ENCODE measurements at regions not wholly inside any gene's neighbourhood (a gene's known extent, or its start where the extent isn't known, plus 50 kb on each side); places are given as distances from the start of the nearest gene placed in this dataset.

DNA sequence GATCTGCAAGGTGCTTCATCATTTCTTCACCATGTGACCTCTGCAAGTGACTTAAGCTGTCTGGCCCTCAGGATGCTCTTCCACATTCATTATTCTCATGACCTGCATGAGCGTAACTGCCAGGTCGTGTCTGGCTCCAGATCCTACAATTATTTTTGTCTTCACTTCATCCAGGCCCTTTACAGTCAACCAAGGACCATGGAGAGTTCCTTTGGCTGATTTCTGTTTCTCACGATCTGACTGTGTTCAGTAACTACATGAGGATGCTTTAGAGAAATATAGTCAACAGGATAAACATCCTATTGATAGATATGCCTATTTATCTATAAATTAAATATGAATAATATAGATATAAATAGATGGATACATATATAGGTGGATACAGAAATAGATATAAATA lies 1251.6 kb downstream of the NLGN4Y start:
- TF ChIP-seq, protein P1, sequence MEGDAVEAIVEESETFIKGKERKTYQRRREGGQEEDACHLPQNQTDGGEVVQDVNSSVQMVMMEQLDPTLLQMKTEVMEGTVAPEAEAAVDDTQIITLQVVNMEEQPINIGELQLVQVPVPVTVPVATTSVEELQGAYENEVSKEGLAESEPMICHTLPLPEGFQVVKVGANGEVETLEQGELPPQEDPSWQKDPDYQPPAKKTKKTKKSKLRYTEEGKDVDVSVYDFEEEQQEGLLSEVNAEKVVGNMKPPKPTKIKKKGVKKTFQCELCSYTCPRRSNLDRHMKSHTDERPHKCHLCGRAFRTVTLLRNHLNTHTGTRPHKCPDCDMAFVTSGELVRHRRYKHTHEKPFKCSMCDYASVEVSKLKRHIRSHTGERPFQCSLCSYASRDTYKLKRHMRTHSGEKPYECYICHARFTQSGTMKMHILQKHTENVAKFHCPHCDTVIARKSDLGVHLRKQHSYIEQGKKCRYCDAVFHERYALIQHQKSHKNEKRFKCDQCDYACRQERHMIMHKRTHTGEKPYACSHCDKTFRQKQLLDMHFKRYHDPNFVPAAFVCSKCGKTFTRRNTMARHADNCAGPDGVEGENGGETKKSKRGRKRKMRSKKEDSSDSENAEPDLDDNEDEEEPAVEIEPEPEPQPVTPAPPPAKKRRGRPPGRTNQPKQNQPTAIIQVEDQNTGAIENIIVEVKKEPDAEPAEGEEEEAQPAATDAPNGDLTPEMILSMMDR (conservative IDR thresholded peaks at IDR 0.05 in 1 of 2, IDR thresholded peaks at IDR 0.05 in 1 of 2; ENCODE audit: low read depth in 1 of 2, low read length in 2 of 2), result no peak
- TF ChIP-seq EZH2 (IDR thresholded peaks at IDR 0.05; ENCODE audit: low read length, missing control alignments), result no peak
